RWPE1 (cell line): ENCODE measurements at regions not wholly inside any gene's neighbourhood (a gene's known extent, or its start where the extent isn't known, plus 50 kb on each side); places are given as distances from the start of the nearest gene placed in this dataset.

Source experiments
- CTCF ChIA-PET: fragments of 350-600 bp; sonication (Branson Sonifier 250); formaldehyde crosslinking; extraction: SDS; loops from one replicate; lab custom pipeline; 2021; lab: Yijun Ruan, JAX
- POLR2A ChIA-PET: fragments of 400-600 bp; formaldehyde crosslinking; extraction: SDS; loops from one replicate; lab custom pipeline; 2020; ENCODE audit warnings: antibody characterized with exemption; ENCODE audit not compliant: low non-redundant PET; lab: Yijun Ruan, JAX
- DNase-seq: peaks from one replicate; pipeline ENCODE4 v3.0.0; 2012; ENCODE audit warnings: low spot score
- H3K27ac ChIP-seq: fragments of 450-650 bp; 2 replicates; pipeline ENCODE4 v1.5.1; 2017
- TF ChIP-seq, protein P1 (sequence below): fragments of 450-650 bp; conservative IDR thresholded peaks from 2 replicates; pipeline ENCODE4 v1.5.1; 2017; ENCODE audit warnings: low read depth, mild to moderate bottlenecking

DNA sequence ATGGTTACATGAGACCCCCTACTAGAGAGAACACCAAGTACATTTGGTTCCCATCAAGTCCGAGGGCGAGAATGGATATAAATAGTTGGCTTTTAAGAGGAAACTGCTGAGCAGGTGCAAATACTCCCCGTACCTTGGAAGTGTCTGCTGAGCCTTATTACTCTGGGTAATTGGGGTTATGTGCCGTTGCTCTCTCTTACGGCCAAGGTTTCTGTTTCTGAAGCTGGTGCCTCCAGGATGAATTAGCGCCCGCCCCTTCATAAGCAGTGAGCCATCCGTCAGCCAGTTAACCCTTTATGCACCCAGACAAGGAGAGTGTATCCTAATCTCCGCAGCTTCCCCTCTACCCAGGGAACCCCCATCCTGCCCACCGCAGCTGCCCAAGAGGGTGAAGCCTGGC is 90.4 kb upstream of the AJAP1 start:
- no peak overlapping the region for H3K27ac ChIP-seq
- CTCF ChIA-PET, result no interaction called here
- no peak for DNase-seq
- POLR2A ChIA-PET, result no interaction called here
- TF ChIP-seq, protein P1, sequence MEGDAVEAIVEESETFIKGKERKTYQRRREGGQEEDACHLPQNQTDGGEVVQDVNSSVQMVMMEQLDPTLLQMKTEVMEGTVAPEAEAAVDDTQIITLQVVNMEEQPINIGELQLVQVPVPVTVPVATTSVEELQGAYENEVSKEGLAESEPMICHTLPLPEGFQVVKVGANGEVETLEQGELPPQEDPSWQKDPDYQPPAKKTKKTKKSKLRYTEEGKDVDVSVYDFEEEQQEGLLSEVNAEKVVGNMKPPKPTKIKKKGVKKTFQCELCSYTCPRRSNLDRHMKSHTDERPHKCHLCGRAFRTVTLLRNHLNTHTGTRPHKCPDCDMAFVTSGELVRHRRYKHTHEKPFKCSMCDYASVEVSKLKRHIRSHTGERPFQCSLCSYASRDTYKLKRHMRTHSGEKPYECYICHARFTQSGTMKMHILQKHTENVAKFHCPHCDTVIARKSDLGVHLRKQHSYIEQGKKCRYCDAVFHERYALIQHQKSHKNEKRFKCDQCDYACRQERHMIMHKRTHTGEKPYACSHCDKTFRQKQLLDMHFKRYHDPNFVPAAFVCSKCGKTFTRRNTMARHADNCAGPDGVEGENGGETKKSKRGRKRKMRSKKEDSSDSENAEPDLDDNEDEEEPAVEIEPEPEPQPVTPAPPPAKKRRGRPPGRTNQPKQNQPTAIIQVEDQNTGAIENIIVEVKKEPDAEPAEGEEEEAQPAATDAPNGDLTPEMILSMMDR, result no peak

DNA sequence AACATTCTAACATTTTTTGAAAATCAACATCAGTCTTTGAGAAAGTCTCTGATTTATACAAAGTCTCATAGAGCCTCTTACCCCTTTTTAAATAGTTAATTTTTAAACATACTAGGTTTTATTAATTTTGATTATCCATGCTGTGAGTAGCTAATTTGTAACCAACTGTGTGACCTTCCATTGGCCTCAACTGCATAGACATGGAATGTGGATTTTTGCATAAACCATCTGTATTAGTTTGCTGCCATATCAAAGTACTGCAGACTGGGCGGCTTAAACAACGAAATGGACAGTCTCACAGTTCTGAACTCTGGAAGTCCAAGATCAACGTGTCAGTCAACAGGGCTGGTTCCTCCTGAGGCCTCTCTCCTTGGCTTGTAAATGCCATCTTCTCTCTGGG is 89.2 kb upstream of the AJAP1 start:
- DNase-seq, result no peak
- TF ChIP-seq, protein P1, result no peak
- H3K27ac ChIP-seq, result no peak overlapping the region
- POLR2A ChIA-PET, result no interaction called here
- CTCF ChIA-PET, result no interaction called here

DNA sequence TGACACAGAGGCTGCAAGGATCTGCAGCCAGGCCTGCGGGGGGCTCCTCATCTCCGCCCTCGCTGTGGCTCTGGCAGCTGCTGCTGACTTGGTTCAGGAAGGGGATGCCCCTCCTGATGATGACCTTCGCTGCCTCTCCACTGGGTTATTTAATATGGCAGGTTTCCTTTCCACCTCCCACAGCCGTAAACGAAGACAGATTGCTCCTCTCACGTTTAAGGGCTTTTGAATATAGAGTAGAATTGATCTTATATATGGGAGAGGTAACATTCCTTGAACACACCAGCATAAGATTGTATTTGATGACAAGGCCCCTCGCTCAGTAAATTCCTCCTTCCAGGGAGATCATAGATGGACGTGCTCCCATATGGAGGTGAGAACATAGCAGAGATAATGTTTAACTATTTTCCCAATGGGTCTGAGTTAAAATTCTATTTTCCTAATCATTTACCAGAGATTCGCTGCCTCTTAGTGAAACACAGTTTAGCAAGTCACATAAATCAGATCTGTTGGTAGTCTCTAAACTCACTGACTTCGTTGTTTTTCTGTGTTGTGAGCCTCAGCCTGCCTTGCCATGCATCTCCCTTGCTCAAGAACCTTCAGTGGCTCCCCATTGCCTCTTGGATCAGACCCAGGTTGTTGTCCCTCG is 88.5 kb upstream of the AJAP1 start:
- DNase-seq, result no peak
- ChIA-PET CTCF (no interaction called here), POLR2A (no interaction called here)
- H3K27ac ChIP-seq, result no peak overlapping the region
- TF ChIP-seq, protein P1, result no peak

DNA sequence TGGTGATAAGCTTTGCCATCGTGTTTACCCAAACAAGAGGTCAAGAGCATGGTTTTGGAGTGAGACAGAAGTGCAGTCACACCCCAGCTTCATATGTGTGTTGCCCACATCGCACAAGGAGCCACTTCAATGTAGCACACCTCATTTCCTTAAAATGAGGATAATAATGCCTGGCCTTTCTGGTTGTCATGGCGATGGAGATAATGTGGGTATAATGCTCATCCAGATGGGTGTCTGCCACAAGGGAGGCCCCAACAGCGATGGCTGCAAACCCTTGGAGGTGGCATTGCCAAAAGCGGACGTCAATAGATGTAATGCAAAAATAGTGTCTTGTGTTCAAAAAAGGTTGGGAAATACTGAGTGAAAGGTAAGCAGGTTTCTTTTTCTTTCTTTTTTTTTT is 83.1 kb upstream of the AJAP1 start:
- DNase-seq, result no peak
- POLR2A ChIA-PET, result no interaction called here
- no peak overlapping the region for H3K27ac ChIP-seq
- TF ChIP-seq, protein P1, result no peak
- CTCF ChIA-PET, result no interaction called here

DNA sequence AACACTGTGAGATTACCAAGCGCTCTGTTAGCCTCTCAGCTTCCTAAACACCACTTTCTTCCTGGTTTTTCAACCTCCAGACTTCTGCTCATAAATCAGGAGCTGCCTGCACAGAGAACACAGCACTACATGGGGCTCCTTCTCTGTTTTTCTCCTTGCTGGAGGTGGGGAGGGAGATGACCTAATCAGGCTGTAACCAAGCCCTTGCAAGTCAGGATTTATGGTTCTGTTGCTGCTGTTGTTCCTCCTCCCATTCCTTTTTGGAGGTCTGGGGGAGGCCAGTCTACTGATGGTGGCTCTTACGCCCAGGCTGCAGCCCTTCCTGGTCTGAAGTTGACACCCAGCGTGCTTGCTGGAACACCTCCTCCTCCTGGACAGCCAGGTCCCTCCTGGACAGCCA is 80.9 kb upstream of the AJAP1 start:
- no peak overlapping the region for H3K27ac ChIP-seq
- POLR2A ChIA-PET, result no interaction called here

DNA sequence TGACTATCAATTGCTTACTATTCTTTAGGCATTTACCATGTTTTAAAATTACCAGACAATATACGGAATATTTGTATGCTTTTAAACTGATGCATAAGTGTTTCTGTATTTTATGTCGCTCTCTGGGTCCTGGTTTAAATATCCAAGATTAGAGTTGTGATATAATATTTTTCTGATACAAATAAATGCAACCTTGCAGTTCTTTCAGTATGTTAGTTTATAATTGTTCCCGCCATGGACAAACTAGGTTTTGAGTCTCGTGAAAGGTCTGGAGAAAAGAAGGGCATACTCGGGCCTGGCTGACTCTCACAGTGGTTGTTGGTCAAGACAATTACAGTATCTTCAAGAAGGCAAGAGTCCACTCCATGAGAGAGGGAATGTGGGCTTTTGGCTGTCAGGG is 72.6 kb upstream of the AJAP1 start:
- CTCF ChIA-PET, result interaction anchor here (0.5 to 0.6 kb wide), 2 partner anchors 20 to 764 kb away, joined by 3 read pairs; no protein-coding TSS in a partner anchor
- POLR2A ChIA-PET, result no interaction called here
- no peak overlapping the region for H3K27ac ChIP-seq
- no peak for DNase-seq
- TF ChIP-seq, protein P1, result no peak

More for the DNA sequence above, 80.9 kb upstream of the AJAP1 start:
- TF ChIP-seq, protein P1, result no peak
- no peak for DNase-seq
- CTCF ChIA-PET, result no interaction called here
